GM12878 (cell line): ENCODE measurements at regions not wholly inside any gene's neighbourhood (a gene's known extent, or its start where the extent isn't known, plus 50 kb on each side); places are given as distances from the start of the nearest gene placed in this dataset.

Source experiments
- ATAC-seq: fragments of 200-7000 bp; cut with Tn5 transposase; 3 replicates; pipeline ENCODE4 v1.9.1; 2020; ENCODE audit warnings: mild to moderate bottlenecking, moderate library complexity
- BruUV-seq: library from RNA; stranded (reverse); fragments of 400-500 nt; replicated peaks from 2 replicates; lab custom pipeline; 2021; lab: Mats Ljungman, UMichigan
- CTCF ChIA-PET: fragments of 300-600 bp; sonication (Branson Sonifier 250); formaldehyde crosslinking; extraction: SDS; loops from one replicate; lab custom pipeline; 2021; ENCODE audit warnings: inconsistent platforms; lab: Yijun Ruan, JAX
- POLR2A ChIA-PET: fragments of 350-600 bp; formaldehyde crosslinking; extraction: SDS; loops from one replicate; lab custom pipeline; 2021; ENCODE audit warnings: inconsistent platforms; lab: Charles Lee
- RAD21 ChIA-PET: fragments of 300-600 bp; sonication (Branson Sonifier 250); formaldehyde crosslinking; loops from one replicate; lab custom pipeline; 2023; ENCODE audit warnings: antibody characterized with exemption; ENCODE audit not compliant: unreplicated experiment; lab: Charles Lee
- SMC1A ChIA-PET: fragments of 300-600 bp; sonication (Branson Sonifier 250); formaldehyde crosslinking; loops from one replicate; lab custom pipeline; 2023; ENCODE audit not compliant: unreplicated experiment, uncharacterized antibody; lab: Charles Lee
- DNase-seq: peaks from one replicate; pipeline ENCODE4 v3.0.0-alpha.2; 2011; ENCODE audit warnings: low read depth, low spot score
- FAIRE-seq: peaks from 3 replicates; lab custom pipeline; 2011; peaks lifted over from hg19 to GRCh38; lab: Jason Lieb, UNC
- H2AFZ ChIP-seq: 2 replicates; pipeline ENCODE4 v1.6.0; 2011; ENCODE audit warnings: low read depth, low read length, control low read depth; ENCODE audit not compliant: control insufficient read depth
- H3K27ac ChIP-seq: 2 replicates; pipeline ENCODE4 v1.5.1; 2011; ENCODE audit warnings: control low read depth; ENCODE audit not compliant: control insufficient read depth, insufficient read depth
- H3K27me3 ChIP-seq, 2 experiments: replicated peaks in 1 of 2; 2 replicates each; pipeline versions ENCODE4 v1.6.0 to v1.6.1; 2011; ENCODE audit warnings: low read length in 1 of 2; ENCODE audit not compliant: control insufficient read depth in 2 of 2, insufficient read depth in 2 of 2
- H3K36me3 ChIP-seq, 2 experiments: 2 replicates each; pipeline ENCODE4 v1.5.1; 2011; ENCODE audit warnings: low read length in 1 of 2; ENCODE audit not compliant: control insufficient read depth in 2 of 2, insufficient read depth in 2 of 2
- H3K4me1 ChIP-seq: 2 replicates; pipeline ENCODE4 v1.6.1; 2011; ENCODE audit warnings: mild to moderate bottlenecking, low read length, moderate library complexity, mixed read lengths; ENCODE audit not compliant: control insufficient read depth, insufficient read depth
- H3K4me2 ChIP-seq: 2 replicates; pipeline ENCODE4 v1.6.0; 2011; ENCODE audit warnings: control low read depth; ENCODE audit not compliant: control insufficient read depth, insufficient read depth
- H3K4me3 ChIP-seq: fragments of 200-600 bp; sonication (generic); 2 replicates; pipeline ENCODE4 v1.5.1; 2016
- H3K79me2 ChIP-seq: 2 replicates; pipeline ENCODE4 v1.6.0; 2011; ENCODE audit warnings: low read length; ENCODE audit not compliant: control insufficient read depth, insufficient read depth
- H3K9ac ChIP-seq: 2 replicates; pipeline ENCODE4 v1.8.0; 2011; ENCODE audit warnings: low read length, control low read depth, mixed read lengths; ENCODE audit not compliant: control insufficient read depth, insufficient read depth
- H3K9me3 ChIP-seq: replicated peaks from 3 replicates; pipeline ENCODE4 v1.5.1; 2011; ENCODE audit warnings: mild to moderate bottlenecking, low read length; ENCODE audit not compliant: control insufficient read depth, insufficient read depth
- H4K20me1 ChIP-seq: 2 replicates; pipeline ENCODE4 v1.6.0; 2011; ENCODE audit not compliant: control insufficient read depth, insufficient read depth
- BCL11A ChIP-seq: IDR thresholded peaks from 2 replicates; pipeline ENCODE4 v1.6.1; 2011; ENCODE audit warnings: low read depth, low read length
- EED ChIP-seq: sonication (generic); IDR thresholded peaks from 2 replicates; pipeline ENCODE4 v1.6.1; 2016; ENCODE audit warnings: antibody characterized with exemption, low read depth
- ETV6 ChIP-seq, 2 experiments: fragments of 450-650 bp in 1 of 2; IDR thresholded peaks in 1 of 2; conservative IDR thresholded peaks in 1 of 2; 2 replicates each; pipeline ENCODE4 v1.6.1; 2014; ENCODE audit warnings: antibody characterized with exemption in 1 of 2, borderline replicate concordance in 1 of 2, low read depth in 1 of 2, mild to moderate bottlenecking in 1 of 2, moderate library complexity in 1 of 2
- FOXK2 ChIP-seq: fragments of 450-650 bp; IDR thresholded peaks from 2 replicates; pipeline ENCODE4 v1.6.1; 2017; ENCODE audit warnings: mild to moderate bottlenecking, moderate library complexity
- MEF2B ChIP-seq: fragments of 450-650 bp; IDR thresholded peaks from 2 replicates; pipeline ENCODE4 v1.6.1; 2018; ENCODE audit warnings: mild to moderate bottlenecking, moderate library complexity; ENCODE audit not compliant: partially characterized antibody, poor library complexity, severe bottlenecking
- NFIC ChIP-seq: IDR thresholded peaks from 2 replicates; pipeline ENCODE4 v1.6.1; 2012; ENCODE audit warnings: low read depth, mild to moderate bottlenecking, inconsistent platforms, low read length, moderate library complexity
- POLR2AphosphoS5 ChIP-seq: IDR thresholded peaks from 2 replicates; pipeline ENCODE4 v1.6.1; 2011; ENCODE audit warnings: mild to moderate bottlenecking, low read length, inconsistent platforms
- RB1 ChIP-seq: fragments of 450-650 bp; formaldehyde crosslinking; IDR thresholded peaks from 2 replicates; pipeline ENCODE4 v1.6.1; 2017; ENCODE audit warnings: mild to moderate bottlenecking, borderline replicate concordance
- RELA ChIP-seq: fragments of 450-650 bp; IDR thresholded peaks from 2 replicates; pipeline ENCODE4 v1.8.0; 2014; ENCODE audit warnings: borderline replicate concordance; ENCODE audit not compliant: partially characterized antibody
- RUNX3 ChIP-seq: IDR thresholded peaks from 2 replicates; pipeline ENCODE4 v1.6.1; 2012; ENCODE audit warnings: low read length, inconsistent platforms
- SMAD1 ChIP-seq: fragments of 450-650 bp; IDR thresholded peaks from 2 replicates; pipeline ENCODE4 v1.6.1; 2018; ENCODE audit warnings: mild to moderate bottlenecking, low read depth; ENCODE audit not compliant: partially characterized antibody
- in situ Hi-C: fragments of 300-500 bp; cut with MboI; formaldehyde crosslinking; loops from 9 replicates; pipeline ENCODE4 v1.14.3; 2018; ENCODE audit warnings: mixed read lengths
- intact Hi-C: fragments of 100-400 bp; cut with micrococcal nuclease; formaldehyde crosslinking; loops from one replicate; pipeline ENCODE4 v1.14.2; 2022; ENCODE audit not compliant: unreplicated experiment
- TF ChIP-seq, protein P1 (sequence below): IDR thresholded peaks from 2 replicates; pipeline ENCODE4 v1.6.1; 2011; ENCODE audit warnings: borderline replicate concordance, low read depth, mild to moderate bottlenecking, moderate library complexity, mixed read lengths, low read length; ENCODE audit not compliant: insufficient read depth; ENCODE audit errors: extremely low read length
- TF ChIP-seq, protein P2 (sequence below): IDR thresholded peaks from 2 replicates; pipeline ENCODE4 v1.6.1; 2012; ENCODE audit warnings: low read depth, low read length, improper control_type of control experiment
- TF ChIP-seq, protein P3 (sequence below): fragments of 450-650 bp; IDR thresholded peaks from 2 replicates; pipeline ENCODE4 v1.6.1; 2017; ENCODE audit warnings: mild to moderate bottlenecking, moderate library complexity
- TF ChIP-seq, protein P4 (sequence below): fragments of 450-650 bp; IDR thresholded peaks from 2 replicates; pipeline ENCODE4 v1.6.1; 2017; ENCODE audit warnings: low read depth, mild to moderate bottlenecking, moderate library complexity
- TF ChIP-seq, protein P5 (sequence below): IDR thresholded peaks from 2 replicates; pipeline ENCODE4 v1.6.1; 2012; ENCODE audit warnings: low read depth, low read length, improper control_type of control experiment

DNA sequence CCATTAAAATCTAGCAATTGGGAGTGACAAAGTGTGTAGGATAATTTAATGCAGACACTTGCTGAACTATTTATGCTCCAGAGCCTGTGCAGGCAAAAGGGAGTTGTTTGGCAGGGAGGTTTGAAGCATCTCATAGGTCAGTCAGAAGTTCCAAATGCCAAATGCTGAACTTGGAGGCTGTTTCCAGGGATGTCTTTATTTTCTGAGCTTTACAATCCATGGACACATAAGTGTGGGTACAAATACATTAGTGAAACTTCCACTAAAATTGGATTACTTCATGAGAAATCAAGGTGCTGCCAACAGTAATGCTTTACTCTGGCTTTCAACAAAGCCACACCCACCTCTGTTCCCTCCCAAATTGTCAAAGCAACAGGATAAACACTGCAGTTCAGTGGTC lies 422.1 kb upstream of the SETBP1 start:
- ATAC-seq (no peak), DNase-seq (no peak), FAIRE-seq (no peak)
- no peaks in the 10 kb centered on the region for H3K4me1 ChIP-seq
- RAD21 ChIA-PET, result no interaction called here
- H3K9me3 ChIP-seq, result no peaks in the 10 kb centered on the region
- SMC1A ChIA-PET, result no interaction called here
- no peaks in the 10 kb centered on the region for H4K20me1 ChIP-seq
- POLR2A ChIA-PET, result no interaction called here
- BruUV-seq, result no TSS peak
- H3K27me3 ChIP-seq, result no peaks in the 10 kb centered on the region; a peak in 1 of 4 replicates
- no peaks in the 10 kb centered on the region for H3K36me3 ChIP-seq
- H3K27ac ChIP-seq, result no peak overlapping the region
- intact Hi-C loops, result no loop called here
- in situ Hi-C loops, result no loop called here
- CTCF ChIA-PET, result no interaction called here
- H3K4me2 ChIP-seq, result no peak overlapping the region
- no peak overlapping the region for H3K4me3 ChIP-seq
- H3K79me2 ChIP-seq, result no peaks in the 10 kb centered on the region
- no peak overlapping the region for H3K9ac ChIP-seq
- no peak overlapping the region for H2AFZ ChIP-seq
- TF ChIP-seq, protein P1, sequence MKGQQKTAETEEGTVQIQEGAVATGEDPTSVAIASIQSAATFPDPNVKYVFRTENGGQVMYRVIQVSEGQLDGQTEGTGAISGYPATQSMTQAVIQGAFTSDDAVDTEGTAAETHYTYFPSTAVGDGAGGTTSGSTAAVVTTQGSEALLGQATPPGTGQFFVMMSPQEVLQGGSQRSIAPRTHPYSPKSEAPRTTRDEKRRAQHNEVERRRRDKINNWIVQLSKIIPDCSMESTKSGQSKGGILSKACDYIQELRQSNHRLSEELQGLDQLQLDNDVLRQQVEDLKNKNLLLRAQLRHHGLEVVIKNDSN, result no peak
- no peak for TF ChIP-seq RELA
- no peak for TF ChIP-seq FOXK2
- TF ChIP-seq EED, result no peak
- TF ChIP-seq, protein P2, sequence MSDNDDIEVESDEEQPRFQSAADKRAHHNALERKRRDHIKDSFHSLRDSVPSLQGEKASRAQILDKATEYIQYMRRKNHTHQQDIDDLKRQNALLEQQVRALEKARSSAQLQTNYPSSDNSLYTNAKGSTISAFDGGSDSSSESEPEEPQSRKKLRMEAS, result no peak
- TF ChIP-seq, protein P3, sequence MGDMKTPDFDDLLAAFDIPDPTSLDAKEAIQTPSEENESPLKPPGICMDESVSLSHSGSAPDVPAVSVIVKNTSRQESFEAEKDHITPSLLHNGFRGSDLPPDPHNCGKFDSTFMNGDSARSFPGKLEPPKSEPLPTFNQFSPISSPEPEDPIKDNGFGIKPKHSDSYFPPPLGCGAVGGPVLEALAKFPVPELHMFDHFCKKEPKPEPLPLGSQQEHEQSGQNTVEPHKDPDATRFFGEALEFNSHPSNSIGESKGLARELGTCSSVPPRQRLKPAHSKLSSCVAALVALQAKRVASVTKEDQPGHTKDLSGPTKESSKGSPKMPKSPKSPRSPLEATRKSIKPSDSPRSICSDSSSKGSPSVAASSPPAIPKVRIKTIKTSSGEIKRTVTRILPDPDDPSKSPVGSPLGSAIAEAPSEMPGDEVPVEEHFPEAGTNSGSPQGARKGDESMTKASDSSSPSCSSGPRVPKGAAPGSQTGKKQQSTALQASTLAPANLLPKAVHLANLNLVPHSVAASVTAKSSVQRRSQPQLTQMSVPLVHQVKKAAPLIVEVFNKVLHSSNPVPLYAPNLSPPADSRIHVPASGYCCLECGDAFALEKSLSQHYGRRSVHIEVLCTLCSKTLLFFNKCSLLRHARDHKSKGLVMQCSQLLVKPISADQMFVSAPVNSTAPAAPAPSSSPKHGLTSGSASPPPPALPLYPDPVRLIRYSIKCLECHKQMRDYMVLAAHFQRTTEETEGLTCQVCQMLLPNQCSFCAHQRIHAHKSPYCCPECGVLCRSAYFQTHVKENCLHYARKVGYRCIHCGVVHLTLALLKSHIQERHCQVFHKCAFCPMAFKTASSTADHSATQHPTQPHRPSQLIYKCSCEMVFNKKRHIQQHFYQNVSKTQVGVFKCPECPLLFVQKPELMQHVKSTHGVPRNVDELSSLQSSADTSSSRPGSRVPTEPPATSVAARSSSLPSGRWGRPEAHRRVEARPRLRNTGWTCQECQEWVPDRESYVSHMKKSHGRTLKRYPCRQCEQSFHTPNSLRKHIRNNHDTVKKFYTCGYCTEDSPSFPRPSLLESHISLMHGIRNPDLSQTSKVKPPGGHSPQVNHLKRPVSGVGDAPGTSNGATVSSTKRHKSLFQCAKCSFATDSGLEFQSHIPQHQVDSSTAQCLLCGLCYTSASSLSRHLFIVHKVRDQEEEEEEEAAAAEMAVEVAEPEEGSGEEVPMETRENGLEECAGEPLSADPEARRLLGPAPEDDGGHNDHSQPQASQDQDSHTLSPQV, result no peak
- no peak for TF ChIP-seq NFIC
- TF ChIP-seq BCL11A, result no peak
- TF ChIP-seq, protein P4, sequence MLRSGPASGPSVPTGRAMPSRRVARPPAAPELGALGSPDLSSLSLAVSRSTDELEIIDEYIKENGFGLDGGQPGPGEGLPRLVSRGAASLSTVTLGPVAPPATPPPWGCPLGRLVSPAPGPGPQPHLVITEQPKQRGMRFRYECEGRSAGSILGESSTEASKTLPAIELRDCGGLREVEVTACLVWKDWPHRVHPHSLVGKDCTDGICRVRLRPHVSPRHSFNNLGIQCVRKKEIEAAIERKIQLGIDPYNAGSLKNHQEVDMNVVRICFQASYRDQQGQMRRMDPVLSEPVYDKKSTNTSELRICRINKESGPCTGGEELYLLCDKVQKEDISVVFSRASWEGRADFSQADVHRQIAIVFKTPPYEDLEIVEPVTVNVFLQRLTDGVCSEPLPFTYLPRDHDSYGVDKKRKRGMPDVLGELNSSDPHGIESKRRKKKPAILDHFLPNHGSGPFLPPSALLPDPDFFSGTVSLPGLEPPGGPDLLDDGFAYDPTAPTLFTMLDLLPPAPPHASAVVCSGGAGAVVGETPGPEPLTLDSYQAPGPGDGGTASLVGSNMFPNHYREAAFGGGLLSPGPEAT, result no peak
- TF ChIP-seq RUNX3, result no peak
- no peak for TF ChIP-seq MEF2B
- no peak for TF ChIP-seq POLR2AphosphoS5
- TF ChIP-seq, protein P5, sequence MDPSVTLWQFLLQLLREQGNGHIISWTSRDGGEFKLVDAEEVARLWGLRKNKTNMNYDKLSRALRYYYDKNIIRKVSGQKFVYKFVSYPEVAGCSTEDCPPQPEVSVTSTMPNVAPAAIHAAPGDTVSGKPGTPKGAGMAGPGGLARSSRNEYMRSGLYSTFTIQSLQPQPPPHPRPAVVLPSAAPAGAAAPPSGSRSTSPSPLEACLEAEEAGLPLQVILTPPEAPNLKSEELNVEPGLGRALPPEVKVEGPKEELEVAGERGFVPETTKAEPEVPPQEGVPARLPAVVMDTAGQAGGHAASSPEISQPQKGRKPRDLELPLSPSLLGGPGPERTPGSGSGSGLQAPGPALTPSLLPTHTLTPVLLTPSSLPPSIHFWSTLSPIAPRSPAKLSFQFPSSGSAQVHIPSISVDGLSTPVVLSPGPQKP, result no peak
- no peak for TF ChIP-seq SMAD1
- TF ChIP-seq ETV6 (conservative IDR thresholded peaks at IDR 0.05 in 1 of 2, IDR thresholded peaks at IDR 0.05 in 1 of 2; ENCODE audit: borderline replicate concordance in 1 of 2, low read depth in 1 of 2), result no peak
- no peak for TF ChIP-seq RB1
